ENCODE measurements at regions not wholly inside any gene's neighbourhood (a gene's known extent, or its start where the extent isn't known, plus 50 kb on each side); places are given as distances from the start of the nearest gene placed in this dataset.

GRCh38 chr5:116764941-116765340 lies 190.3 kb upstream of the SEMA6A start:
- TF ChIP-seq POLR2A (IDR thresholded peaks at IDR 0.05): no peak
- TF ChIP-seq CTCF (IDR thresholded peaks at IDR 0.05): no peak

All from thyroid gland (tissue), 4 donors.